Liver (tissue), 8 donors: ENCODE measurements at regions not wholly inside any gene's neighbourhood (a gene's known extent, or its start where the extent isn't known, plus 50 kb on each side); places are given as distances from the start of the nearest gene placed in this dataset.

Experiments used
- DNase-seq: peaks from one replicate; pipeline ENCODE4 v3.0.0-alpha.2; 2017; ENCODE audit warnings: low spot score
- H3K27ac ChIP-seq, 2 donors: one replicate each; pipeline ENCODE4 v1.7.0; 2013; ENCODE audit warnings: inconsistent platforms in 2 of 2, low read length in 2 of 2, control low read depth in 1 of 2, low read depth in 1 of 2, mild to moderate bottlenecking in 1 of 2
- H3K27me3 ChIP-seq, 4 donors: one replicate each; pipeline versions ENCODE4 v1.6.1 to v1.7.0; 2013; ENCODE audit warnings: low read length in 3 of 4, inconsistent platforms in 1 of 4, mild to moderate bottlenecking in 1 of 4, moderate library complexity in 1 of 4; ENCODE audit not compliant: control insufficient read depth in 4 of 4, insufficient read depth in 4 of 4
- H3K36me3 ChIP-seq, 4 donors: one replicate each; pipeline versions ENCODE4 v1.6.1 to v1.7.0; 2013; ENCODE audit warnings: low read length in 3 of 4, mild to moderate bottlenecking in 3 of 4, low read depth in 1 of 4, moderate library complexity in 1 of 4; ENCODE audit not compliant: control insufficient read depth in 4 of 4, insufficient read depth in 3 of 4
- H3K4me1 ChIP-seq, 4 donors: one replicate each; pipeline versions ENCODE4 v1.6.1 to v1.7.0; 2013; ENCODE audit warnings: low read length in 3 of 4, mild to moderate bottlenecking in 3 of 4, moderate library complexity in 1 of 4; ENCODE audit not compliant: control insufficient read depth in 4 of 4, insufficient read depth in 4 of 4
- H3K4me3 ChIP-seq, 3 donors: one replicate each; pipeline versions ENCODE4 v1.6.1 to v1.7.0; 2013; ENCODE audit warnings: low read length in 3 of 3, control low read depth in 1 of 3, low read depth in 1 of 3, mild to moderate bottlenecking in 1 of 3
- H3K9ac ChIP-seq, 2 donors: one replicate each; pipeline ENCODE4 v1.7.0; 2013; ENCODE audit warnings: low read length in 2 of 2, mild to moderate bottlenecking in 2 of 2, moderate library complexity in 2 of 2, control low read depth in 1 of 2, low read depth in 1 of 2
- H3K9me3 ChIP-seq, 4 donors: one replicate each; pipeline versions ENCODE4 v1.6.1 to v1.7.0; 2013; ENCODE audit warnings: low read length in 3 of 4; ENCODE audit not compliant: control insufficient read depth in 4 of 4
- CTCF ChIP-seq: fragments of 150-350 bp; IDR thresholded peaks from 2 replicates; pipeline ENCODE4 v1.5.1; 2017; ENCODE audit warnings: improper control_type of control experiment, low read depth, low read length; ENCODE audit not compliant: missing input control
- EGR1 ChIP-seq, 2 donors: IDR thresholded peaks; 2 replicates each; pipeline ENCODE4 v1.6.1; 2016 to 2018; ENCODE audit warnings: antibody characterized with exemption in 2 of 2, low read depth in 2 of 2
- FOXA1 ChIP-seq: IDR thresholded peaks from 2 replicates; pipeline ENCODE4 v1.6.1; 2016; ENCODE audit warnings: antibody characterized with exemption
- FOXA2 ChIP-seq: IDR thresholded peaks from 2 replicates; pipeline ENCODE4 v1.6.1; 2016; ENCODE audit warnings: antibody characterized with exemption
- GABPA ChIP-seq, 2 donors: IDR thresholded peaks in 1 of 2; conservative IDR thresholded peaks in 1 of 2; 2 replicates each; pipeline ENCODE4 v1.6.1; 2016; ENCODE audit warnings: antibody characterized with exemption in 2 of 2, mild to moderate bottlenecking in 1 of 2, moderate library complexity in 1 of 2
- HNF4G ChIP-seq: IDR thresholded peaks from 2 replicates; pipeline ENCODE4 v1.6.1; 2016; ENCODE audit warnings: antibody characterized with exemption
- JUND ChIP-seq, 2 donors: IDR thresholded peaks; 2 replicates each; pipeline ENCODE4 v1.6.1; 2016; ENCODE audit warnings: antibody characterized with exemption in 2 of 2
- MAX ChIP-seq: IDR thresholded peaks from 2 replicates; pipeline ENCODE4 v1.6.1; 2016; ENCODE audit warnings: antibody characterized with exemption
- NR2F2 ChIP-seq: IDR thresholded peaks from 2 replicates; pipeline ENCODE4 v1.6.1; 2016; ENCODE audit warnings: antibody characterized with exemption
- RAD21 ChIP-seq, 2 donors: IDR thresholded peaks; 2 replicates each; pipeline ENCODE4 v1.6.1; 2016; ENCODE audit warnings: antibody characterized with exemption in 2 of 2, mild to moderate bottlenecking in 2 of 2
- RXRA ChIP-seq, 2 donors: IDR thresholded peaks; 2 replicates each; pipeline ENCODE4 v1.6.1; 2017 to 2018; ENCODE audit warnings: antibody characterized with exemption in 2 of 2, mild to moderate bottlenecking in 1 of 2
- SP1 ChIP-seq: IDR thresholded peaks from 2 replicates; pipeline ENCODE4 v1.6.1; 2018; ENCODE audit warnings: antibody characterized with exemption, mild to moderate bottlenecking
- TAF1 ChIP-seq: conservative IDR thresholded peaks from 2 replicates; pipeline ENCODE4 v1.6.1; 2016; ENCODE audit warnings: antibody characterized with exemption, mild to moderate bottlenecking
- YY1 ChIP-seq: IDR thresholded peaks from 2 replicates; pipeline ENCODE4 v1.6.1; 2016; ENCODE audit warnings: antibody characterized with exemption, mild to moderate bottlenecking
- WGBS: extraction: QIAGEN DNeasy Blood & Tissue Kit; methylation state at CpG from one replicate; pipeline ENCODE4 v1.1.7; 2013; 5-methylcytosine and 5-hydroxymethylcytosine counted together
- TF ChIP-seq, protein P1 (sequence below): IDR thresholded peaks from 2 replicates; pipeline ENCODE4 v1.6.1; 2016; ENCODE audit warnings: antibody characterized with exemption
- TF ChIP-seq, protein P2 (sequence below): IDR thresholded peaks from 2 replicates; pipeline ENCODE4 v1.6.1; 2016; ENCODE audit warnings: antibody characterized with exemption, mild to moderate bottlenecking
- donor health status: healthy.
- donor health status: healthy.
- donor health status: healthy.
- donor health status: healthy.
- donor health status: healthy.

DNA sequence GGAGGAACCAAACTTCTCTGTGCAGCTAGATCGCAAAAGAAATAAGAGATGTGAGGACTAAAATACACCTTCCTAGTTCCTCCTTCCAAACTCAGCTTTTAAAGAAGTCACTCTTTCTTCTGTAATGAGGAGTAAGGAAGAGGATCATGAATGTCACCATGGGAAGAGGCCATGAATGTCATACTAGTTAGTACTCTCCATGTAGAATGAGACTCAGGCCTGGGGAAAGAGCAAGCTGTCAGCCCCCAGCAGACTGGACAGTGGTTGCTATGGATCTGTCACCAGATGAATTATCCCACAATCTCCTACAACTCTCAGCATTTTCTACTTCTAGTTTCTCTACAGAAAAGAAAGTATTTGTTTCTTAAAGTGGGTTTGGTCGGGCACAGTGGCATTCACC lies 57.1 kb upstream of the PRDM8 start:
- WGBS: 89% methylated on average over 2 of the region's 2 CpGs
- no peak overlapping the region for H3K9ac ChIP-seq
- H3K4me3 ChIP-seq: no peak overlapping the region
- H3K27me3 ChIP-seq: no peaks in the 10 kb centered on the region
- H3K9me3 ChIP-seq: no peaks in the 10 kb centered on the region
- H3K36me3 ChIP-seq: no peaks in the 10 kb centered on the region
- no peak for DNase-seq
- no peak overlapping the region for H3K27ac ChIP-seq
- no peaks in the 10 kb centered on the region for H3K4me1 ChIP-seq
- no peak for TF ChIP-seq TAF1
- no peak for TF ChIP-seq FOXA2
- TF ChIP-seq, protein P1, sequence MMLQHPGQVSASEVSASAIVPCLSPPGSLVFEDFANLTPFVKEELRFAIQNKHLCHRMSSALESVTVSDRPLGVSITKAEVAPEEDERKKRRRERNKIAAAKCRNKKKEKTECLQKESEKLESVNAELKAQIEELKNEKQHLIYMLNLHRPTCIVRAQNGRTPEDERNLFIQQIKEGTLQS: no peak
- TF ChIP-seq RAD21 (IDR thresholded peaks at IDR 0.05): no peak
- no peak for TF ChIP-seq HNF4G

GRCh38 chr4:80139671-80140070 lies 57.6 kb upstream of the PRDM8 start:
- H3K4me3 ChIP-seq: no peak overlapping the region
- no peaks in the 10 kb centered on the region for H3K36me3 ChIP-seq
- no peak overlapping the region for H3K27ac ChIP-seq
- H3K27me3 ChIP-seq: no peaks in the 10 kb centered on the region
- H3K9ac ChIP-seq: no peak overlapping the region
- no peak for DNase-seq
- no peaks in the 10 kb centered on the region for H3K9me3 ChIP-seq
- no peaks in the 10 kb centered on the region for H3K4me1 ChIP-seq
- TF ChIP-seq GABPA (IDR thresholded peaks at IDR 0.05 in 1 of 2, conservative IDR thresholded peaks at IDR 0.05 in 1 of 2) (no peak), TAF1 (no peak), CTCF (no peak), FOXA1 (no peak), MAX (no peak), JUND (IDR thresholded peaks at IDR 0.05) (no peak), YY1 (no peak), FOXA2 (no peak), NR2F2 (no peak), RAD21 (IDR thresholded peaks at IDR 0.05) (no peak), HNF4G (no peak), RXRA (IDR thresholded peaks at IDR 0.05) (no peak), SP1 (no peak), EGR1 (IDR thresholded peaks at IDR 0.05; ENCODE audit: low read depth in 2 of 2) (no peak)
- TF ChIP-seq, protein P2, sequence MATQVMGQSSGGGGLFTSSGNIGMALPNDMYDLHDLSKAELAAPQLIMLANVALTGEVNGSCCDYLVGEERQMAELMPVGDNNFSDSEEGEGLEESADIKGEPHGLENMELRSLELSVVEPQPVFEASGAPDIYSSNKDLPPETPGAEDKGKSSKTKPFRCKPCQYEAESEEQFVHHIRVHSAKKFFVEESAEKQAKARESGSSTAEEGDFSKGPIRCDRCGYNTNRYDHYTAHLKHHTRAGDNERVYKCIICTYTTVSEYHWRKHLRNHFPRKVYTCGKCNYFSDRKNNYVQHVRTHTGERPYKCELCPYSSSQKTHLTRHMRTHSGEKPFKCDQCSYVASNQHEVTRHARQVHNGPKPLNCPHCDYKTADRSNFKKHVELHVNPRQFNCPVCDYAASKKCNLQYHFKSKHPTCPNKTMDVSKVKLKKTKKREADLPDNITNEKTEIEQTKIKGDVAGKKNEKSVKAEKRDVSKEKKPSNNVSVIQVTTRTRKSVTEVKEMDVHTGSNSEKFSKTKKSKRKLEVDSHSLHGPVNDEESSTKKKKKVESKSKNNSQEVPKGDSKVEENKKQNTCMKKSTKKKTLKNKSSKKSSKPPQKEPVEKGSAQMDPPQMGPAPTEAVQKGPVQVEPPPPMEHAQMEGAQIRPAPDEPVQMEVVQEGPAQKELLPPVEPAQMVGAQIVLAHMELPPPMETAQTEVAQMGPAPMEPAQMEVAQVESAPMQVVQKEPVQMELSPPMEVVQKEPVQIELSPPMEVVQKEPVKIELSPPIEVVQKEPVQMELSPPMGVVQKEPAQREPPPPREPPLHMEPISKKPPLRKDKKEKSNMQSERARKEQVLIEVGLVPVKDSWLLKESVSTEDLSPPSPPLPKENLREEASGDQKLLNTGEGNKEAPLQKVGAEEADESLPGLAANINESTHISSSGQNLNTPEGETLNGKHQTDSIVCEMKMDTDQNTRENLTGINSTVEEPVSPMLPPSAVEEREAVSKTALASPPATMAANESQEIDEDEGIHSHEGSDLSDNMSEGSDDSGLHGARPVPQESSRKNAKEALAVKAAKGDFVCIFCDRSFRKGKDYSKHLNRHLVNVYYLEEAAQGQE: no peak
- 75% methylated on average over 3 of the region's 3 CpGs for WGBS
